SK-N-SH treated with all-trans-retinoic acid at 6 μM for 48 hours (cell line): ENCODE measurements at regions not wholly inside any gene's neighbourhood (a gene's known extent, or its start where the extent isn't known, plus 50 kb on each side); places are given as distances from the start of the nearest gene placed in this dataset.

Source experiments
- ARNTL ChIP-seq: fragments of 450-650 bp; formaldehyde crosslinking; IDR thresholded peaks from 2 replicates; pipeline ENCODE4 v1.5.0; 2020; ENCODE audit warnings: low read depth, mild to moderate bottlenecking, moderate library complexity, borderline replicate concordance
- OSR1 ChIP-seq: fragments of 250-450 bp; sonication (Bioruptor Pico); IDR thresholded peaks from 2 replicates; pipeline ENCODE4 v1.8.0; 2022; ENCODE audit warnings: moderate library complexity, mild to moderate bottlenecking, inconsistent platforms
- PPARA ChIP-seq: fragments of 250-450 bp; sonication (Bioruptor Pico); IDR thresholded peaks from 2 replicates; pipeline ENCODE4 v1.5.0; 2020; ENCODE audit warnings: mild to moderate bottlenecking, borderline replicate concordance
- ZNF565 ChIP-seq: fragments of 450-650 bp; formaldehyde crosslinking; conservative IDR thresholded peaks from 2 replicates; pipeline ENCODE4 v1.5.0; 2020; ENCODE audit warnings: low read depth, mild to moderate bottlenecking, moderate library complexity

- TF ChIP-seq ZNF565 (CRISPR knock-in tag) (no peak), ARNTL (no peak), OSR1 (no peak), PPARA (CRISPR knock-in tag) (no peak)
These were observed 64.4 kb upstream of the PLPP4 start for GRCh38 chr10:120392671-120393079.
